ENCODE measurements at regions not wholly inside any gene's neighbourhood (a gene's known extent, or its start where the extent isn't known, plus 50 kb on each side); places are given as distances from the start of the nearest gene placed in this dataset.
"Not testable (repeated sequence)": the region's sequence is repeated elsewhere in the genome, so short reads cannot be mapped to it uniquely, and the experiment has no call there.

GRCh38 chr1:60657926-60658325, 424.4 kb upstream of the NFIA start:
- no peak for DNase-seq (ENCODE audit: low read depth)
- H3K4me3 ChIP-seq (ENCODE audit: low read depth, low read length) = no peak overlapping the region

- H3K4me3 ChIP-seq (ENCODE audit: low read depth, low read length) = no peak overlapping the region
- DNase-seq (ENCODE audit: low read depth) = no peak
These were observed 426.5 kb upstream of the NFIA start for GRCh38 chr1:60655679-60656355.

DNA sequence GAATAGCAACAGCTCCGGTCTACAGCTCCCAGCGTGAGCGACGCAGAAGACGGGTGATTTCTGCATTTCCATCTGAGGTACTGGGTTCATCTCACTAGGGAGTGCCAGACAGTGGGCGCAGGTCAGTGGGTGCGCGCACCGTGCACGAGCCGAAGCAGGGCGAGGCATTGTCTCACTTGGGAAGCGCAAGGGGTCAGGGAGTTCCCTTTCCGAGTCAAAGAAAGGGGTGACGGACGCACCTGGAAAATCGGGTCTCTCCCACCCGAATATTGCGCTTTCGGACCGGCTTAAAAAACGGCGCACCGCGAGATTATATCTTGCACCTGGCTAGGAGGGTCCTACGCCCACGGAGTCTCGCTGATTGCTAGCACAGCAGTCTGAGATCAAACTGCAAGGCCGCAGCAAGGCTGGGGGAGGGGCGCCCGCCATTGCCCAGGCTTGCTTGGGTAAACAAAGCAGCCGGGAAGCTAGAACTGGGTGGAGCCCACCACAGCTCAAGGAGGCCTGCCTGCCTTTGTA, 442.3 kb upstream of the NFIA start:
- not testable (repeated sequence) for H3K4me3 ChIP-seq (ENCODE audit: low read depth, low read length); DNase-seq (ENCODE audit: low read depth)

DNA sequence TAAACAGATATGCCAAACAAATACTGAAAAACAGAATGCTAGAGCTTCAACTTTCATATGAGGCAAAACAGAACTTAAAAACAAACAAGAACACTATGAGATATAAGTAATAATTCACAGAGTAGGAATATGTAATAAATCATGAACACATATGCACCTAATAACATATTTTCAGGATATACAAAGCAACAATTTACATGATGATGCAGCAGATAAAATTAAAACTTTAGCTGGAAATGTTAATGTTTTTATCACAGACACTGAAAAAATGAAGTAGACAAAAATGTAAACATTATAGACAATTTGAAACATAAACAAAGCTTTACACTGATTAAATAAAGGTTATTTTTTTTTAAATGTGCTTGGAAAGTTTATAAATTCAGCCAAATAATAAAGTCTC, 443.1 kb upstream of the NFIA start:
- no peak for DNase-seq (ENCODE audit: low read depth)
- no peak overlapping the region for H3K4me3 ChIP-seq (ENCODE audit: low read depth, low read length)

GRCh38 chr1:60637651-60638050, 444.7 kb upstream of the NFIA start:
- H3K4me3 ChIP-seq (ENCODE audit: low read depth, low read length) = no peak overlapping the region
- DNase-seq (ENCODE audit: low read depth) = no peak

GRCh38 chr1:60636946-60637345, 445.4 kb upstream of the NFIA start:
- DNase-seq (ENCODE audit: low read depth) = no peak
- no peak overlapping the region for H3K4me3 ChIP-seq (ENCODE audit: low read depth, low read length)

DNA sequence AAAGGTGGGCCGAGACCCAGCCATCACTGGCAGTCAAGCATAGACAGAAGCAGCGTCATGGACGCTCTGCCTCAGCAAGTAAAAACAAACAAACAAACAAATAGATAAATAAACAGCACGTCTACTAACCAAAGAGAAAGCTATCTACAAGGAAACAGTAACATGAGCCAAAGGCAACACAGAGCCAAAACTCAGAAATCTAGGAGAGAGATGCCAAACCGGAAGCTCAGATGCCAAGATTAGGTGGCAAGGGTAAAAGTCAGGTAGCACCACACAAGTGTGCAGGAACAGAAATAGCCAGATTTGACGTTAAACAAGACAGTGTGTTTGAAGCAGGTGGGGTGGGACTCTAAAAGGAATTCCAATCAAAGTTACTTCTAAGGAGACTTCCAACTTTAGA, 448.3 kb upstream of the NFIA start:
- no peak overlapping the region for H3K4me3 ChIP-seq (ENCODE audit: low read depth, low read length)
- DNase-seq (ENCODE audit: low read depth) = no peak

DNA sequence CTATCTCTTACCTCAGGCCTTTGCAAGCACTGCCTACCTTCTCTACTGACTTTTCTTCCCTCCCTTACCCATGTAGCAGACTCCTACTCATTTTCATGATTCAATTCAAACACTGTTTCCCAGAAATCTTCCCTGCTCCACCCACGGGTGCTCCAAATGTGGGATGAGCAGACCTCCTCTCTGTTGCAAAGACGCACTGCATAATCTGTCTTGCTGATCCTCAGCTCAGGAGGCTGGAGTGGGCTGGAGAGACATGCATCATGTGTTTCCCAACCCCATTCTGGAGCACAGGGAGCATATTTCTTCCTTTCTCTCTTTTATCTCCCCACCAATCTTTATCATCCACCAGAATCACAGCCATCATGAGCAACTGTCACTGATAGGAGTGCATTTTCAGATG, 459.9 kb upstream of the NFIA start:
- no peak overlapping the region for H3K4me3 ChIP-seq (ENCODE audit: low read depth, low read length)
- peak; percentile 45 for DNase-seq (ENCODE audit: low read depth)

- H3K4me3 ChIP-seq (ENCODE audit: low read depth, low read length) = no peak overlapping the region
- DNase-seq (ENCODE audit: low read depth) = peak; percentile 41
These were observed 461.0 kb upstream of the NFIA start for GRCh38 chr1:60621368-60621851.

DNA sequence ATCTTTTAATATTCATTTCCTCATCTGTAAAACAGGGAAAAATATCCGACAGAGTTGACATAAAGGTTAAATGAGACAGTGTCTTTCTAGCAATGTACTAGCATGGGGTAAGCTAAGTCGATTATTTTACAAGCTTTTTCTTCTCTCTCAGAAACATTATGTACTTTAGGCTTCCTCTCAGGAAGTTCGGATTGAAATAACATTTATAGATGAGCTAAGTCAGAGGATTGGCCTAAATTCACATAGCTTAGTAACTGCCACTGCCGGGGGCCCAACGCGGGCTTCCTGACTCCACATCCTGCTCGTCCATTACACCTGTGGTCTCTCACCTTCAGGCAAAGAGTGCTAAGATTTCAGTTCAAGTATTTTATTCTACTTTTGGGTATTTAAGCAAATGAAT, 462.3 kb upstream of the NFIA start:
- no peak for DNase-seq (ENCODE audit: low read depth)
- no peak overlapping the region for H3K4me3 ChIP-seq (ENCODE audit: low read depth, low read length)

DNA sequence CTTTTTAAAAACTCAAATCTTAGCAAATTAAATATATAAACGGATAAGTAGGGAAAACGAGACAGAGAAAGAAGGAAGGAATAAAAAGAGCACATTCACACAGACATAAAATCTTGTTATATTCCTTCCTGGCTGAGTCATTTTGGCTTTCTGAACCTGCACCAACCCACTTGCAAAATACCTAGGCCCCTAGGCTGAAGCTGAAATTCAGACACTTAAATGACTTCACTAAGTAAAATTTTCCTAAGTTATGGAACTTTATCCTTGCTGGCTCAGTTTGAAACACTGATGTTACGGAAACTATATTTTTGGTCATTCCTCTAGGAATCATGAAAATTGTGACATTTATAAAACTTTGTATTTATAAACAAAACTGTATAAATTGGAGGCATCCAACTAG, 462.8 kb upstream of the NFIA start:
- H3K4me3 ChIP-seq (ENCODE audit: low read depth, low read length) = no peak overlapping the region
- no peak for DNase-seq (ENCODE audit: low read depth)

DNA sequence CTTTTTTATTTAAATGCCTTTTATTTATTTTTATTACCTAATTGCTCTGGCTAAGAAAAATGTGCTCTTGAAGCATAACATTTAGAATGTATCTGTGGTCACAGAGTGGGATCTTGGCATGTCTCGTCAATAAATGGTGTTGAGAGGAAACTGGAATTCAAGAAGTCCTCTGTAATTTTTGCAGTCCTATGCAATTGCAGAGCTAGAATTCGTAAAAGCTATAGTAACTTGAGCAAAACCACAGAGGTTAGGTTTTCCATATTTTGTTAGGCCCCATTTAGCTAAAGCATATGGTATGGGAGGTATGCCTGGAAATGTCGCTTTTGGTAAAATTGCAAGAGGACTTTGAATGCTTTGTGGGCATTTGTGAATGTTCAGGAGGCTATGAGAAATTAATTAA, 466.7 kb upstream of the NFIA start:
- peak; percentile 36 for DNase-seq (ENCODE audit: low read depth)

GRCh38 chr1:60612790-60613189, 469.6 kb upstream of the NFIA start:
- H3K4me3 ChIP-seq (ENCODE audit: low read depth, low read length) = no peak overlapping the region
- DNase-seq (ENCODE audit: low read depth) = no peak

More for the DNA sequence above, 466.7 kb upstream of the NFIA start:
- no peak overlapping the region for H3K4me3 ChIP-seq (ENCODE audit: low read depth, low read length)

DNA sequence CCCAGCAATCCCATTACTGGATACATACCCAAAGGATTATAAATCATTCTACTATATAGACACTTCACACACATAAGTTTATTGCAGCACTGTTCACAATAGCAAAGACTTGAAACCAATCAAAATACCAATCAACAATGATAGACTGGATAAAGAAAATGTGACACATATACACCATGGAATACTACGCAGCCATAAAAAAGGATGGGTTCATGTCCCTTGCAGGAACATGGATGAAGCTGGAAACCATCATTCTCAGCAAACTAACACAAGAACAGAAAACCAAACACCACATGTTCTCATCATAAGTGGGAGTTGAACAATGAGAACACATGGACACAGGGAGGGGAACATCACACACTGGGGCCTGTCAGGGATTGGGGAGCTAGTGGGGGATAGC, 475.4 kb upstream of the NFIA start:
- not testable (repeated sequence) for DNase-seq (ENCODE audit: low read depth); H3K4me3 ChIP-seq (ENCODE audit: low read depth, low read length)

DNA sequence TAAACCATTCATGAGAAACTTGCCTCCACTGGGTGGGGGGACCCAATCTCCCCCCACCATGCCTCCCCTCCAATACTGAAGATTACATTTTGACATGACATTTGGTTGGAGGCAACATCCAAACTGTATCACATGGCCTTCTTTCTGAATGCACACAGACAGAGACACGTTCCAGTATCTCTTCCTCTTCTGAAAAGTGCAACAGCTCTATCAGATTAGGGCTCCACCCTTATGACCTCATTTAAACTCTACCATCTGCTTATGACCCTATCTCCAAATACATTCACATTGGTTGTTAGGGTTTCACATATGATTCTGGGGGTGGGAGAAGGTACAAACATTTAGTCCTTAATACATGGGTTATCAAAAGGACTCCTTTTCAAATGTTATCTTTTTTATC, 481.8 kb upstream of the NFIA start:
- DNase-seq (ENCODE audit: low read depth) = no peak
- no peak overlapping the region for H3K4me3 ChIP-seq (ENCODE audit: low read depth, low read length)

DNA sequence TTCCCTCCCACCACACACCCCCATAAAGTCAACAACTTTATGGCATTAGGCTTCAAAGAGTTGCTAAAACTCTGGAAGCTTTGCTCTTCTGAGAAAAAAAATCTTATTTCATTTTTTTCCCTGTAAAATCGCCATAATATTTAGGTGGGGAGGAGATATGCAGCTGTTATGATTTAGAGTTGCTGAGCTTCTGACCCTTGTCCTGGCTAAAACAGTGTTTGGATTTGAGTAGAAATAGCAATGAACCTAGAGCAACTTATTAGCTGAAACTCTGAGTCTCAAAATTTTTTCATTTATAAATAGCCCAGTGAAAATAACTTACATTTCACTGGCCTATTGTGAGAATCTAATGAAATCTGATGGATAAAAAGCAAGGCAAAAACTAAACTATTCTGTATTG, 482.8 kb upstream of the NFIA start:
- no peak overlapping the region for H3K4me3 ChIP-seq (ENCODE audit: low read depth, low read length)
- DNase-seq (ENCODE audit: low read depth) = no peak

- DNase-seq (ENCODE audit: low read depth) = no peak
- no peak overlapping the region for H3K4me3 ChIP-seq (ENCODE audit: low read depth, low read length)
These were observed 484.1 kb upstream of the NFIA start for GRCh38 chr1:60598041-60598910.

DNA sequence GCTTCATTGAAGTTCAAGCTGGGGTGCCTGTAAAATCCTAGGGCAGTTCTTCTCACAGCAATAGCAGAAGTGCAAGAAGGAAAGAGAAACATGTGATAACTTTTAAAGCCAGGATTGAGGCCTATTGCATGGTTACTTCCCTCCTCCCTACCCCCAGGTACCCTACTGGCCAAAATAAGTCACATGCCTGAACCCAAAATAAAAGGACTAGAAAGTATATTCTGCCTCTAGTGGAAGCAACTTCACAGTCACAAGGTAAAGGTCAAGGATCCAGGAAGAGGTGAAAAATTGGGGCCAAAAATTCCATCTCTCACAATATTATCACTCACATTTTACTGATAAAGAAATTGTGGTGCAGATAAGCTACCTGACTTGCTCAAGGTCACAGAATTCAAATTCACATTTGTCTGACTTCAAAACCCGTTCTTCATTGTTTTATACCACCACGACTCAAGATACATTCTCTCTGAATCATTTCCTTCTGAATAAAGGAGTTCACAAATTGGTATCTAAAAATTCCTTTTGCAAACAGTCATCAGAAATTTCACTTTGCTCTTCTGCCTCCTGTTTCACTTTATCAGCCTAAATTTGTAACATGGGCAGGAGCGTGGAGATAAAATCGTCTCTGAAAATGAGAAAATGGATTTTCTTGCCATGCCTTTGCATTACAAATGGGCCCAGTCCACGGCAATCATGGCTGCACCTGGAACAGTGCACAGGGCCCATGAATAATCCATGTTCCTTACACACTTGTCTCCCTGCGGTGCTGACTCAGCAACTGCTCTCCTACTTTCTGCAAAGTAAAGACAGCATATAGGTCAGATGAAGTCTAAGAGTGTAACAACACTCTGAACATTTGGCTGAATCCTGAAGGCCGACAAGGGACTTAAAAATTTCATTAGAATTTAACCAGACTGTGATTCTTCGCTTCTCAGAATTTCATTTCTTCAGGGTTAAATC, 485.3 kb upstream of the NFIA start:
- DNase-seq (ENCODE audit: low read depth) = no peak

GRCh38 chr1:60591583-60591982, 490.8 kb upstream of the NFIA start:
- H3K4me3 ChIP-seq (ENCODE audit: low read depth, low read length) = no peak overlapping the region
- DNase-seq (ENCODE audit: low read depth) = no peak

More for the DNA sequence above, 485.3 kb upstream of the NFIA start:
- H3K4me3 ChIP-seq (ENCODE audit: low read depth, low read length) = no peak overlapping the region

Data from skeletal muscle cell (primary cell).